8988T (cell line): ENCODE measurements at regions not wholly inside any gene's neighbourhood (a gene's known extent, or its start where the extent isn't known, plus 50 kb on each side); places are given as distances from the start of the nearest gene placed in this dataset.
"Not testable (repeated sequence)": the region's sequence is repeated elsewhere in the genome, so short reads cannot be mapped to it uniquely, and the experiment has no call there.

ENCODE experiments used
- DNase-seq: peaks from one replicate; pipeline ENCODE4 v3.0.0; 2011

DNA sequence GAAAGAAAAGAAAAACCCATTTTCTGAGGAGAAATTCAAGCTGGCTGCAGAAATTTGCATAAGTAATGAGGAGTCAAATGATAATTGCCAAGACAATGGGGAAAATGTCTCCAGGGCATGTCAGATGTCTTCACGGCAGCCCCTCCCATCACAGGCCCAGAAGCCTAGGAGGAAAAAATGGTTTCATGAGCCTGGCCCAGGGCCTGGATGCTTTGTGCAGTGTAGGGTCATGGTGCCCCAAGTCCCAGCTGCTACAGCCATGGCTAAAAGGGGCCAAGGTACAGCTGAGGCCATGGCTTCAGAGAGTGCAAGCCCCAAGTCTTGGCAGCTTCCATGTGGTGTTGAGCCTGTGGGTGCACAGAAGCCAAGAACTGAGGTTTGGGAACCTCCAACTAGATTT, 283.9 kb upstream of the PREP start:
- DNase-seq, result not testable (repeated sequence)

DNA sequence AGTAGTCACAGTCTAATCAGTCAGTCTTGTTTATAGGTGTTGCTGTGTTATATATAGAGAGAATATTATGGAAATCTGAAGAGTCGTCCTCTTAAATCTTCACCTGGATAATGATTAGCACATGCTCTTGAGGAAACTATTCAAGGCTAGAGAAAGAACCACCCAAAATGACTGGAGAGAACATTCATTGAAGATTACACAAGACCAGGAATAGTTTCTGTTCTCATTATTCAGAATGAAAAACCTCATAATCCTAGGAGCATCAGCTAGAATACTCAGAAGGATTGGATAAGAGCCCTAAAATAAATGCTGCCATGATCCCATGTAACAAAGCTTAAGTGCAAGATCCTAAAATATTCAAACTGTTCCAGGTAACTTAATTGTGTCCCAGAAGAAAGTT, 278.2 kb upstream of the PREP start:
- DNase-seq, result no peak

DNA sequence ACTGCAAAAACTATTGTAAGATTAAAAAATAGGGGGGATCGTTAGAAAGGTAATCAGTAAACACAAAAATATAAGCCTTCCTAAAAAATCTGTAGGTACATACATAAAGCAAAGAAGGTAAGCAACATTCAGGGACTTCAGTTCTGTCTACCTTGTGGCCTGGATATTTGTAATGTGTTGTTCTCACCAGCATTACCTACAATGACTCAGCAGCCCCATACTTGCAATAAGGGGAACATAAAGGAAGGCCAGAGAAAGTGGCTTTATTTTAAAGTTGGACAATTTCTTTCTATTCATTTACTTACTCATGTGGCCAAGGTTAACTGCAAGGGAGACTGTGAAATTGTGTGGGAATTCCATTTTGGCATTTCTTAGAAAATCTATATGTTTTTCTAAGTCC, 277.2 kb upstream of the PREP start:
- DNase-seq, result no peak

DNA sequence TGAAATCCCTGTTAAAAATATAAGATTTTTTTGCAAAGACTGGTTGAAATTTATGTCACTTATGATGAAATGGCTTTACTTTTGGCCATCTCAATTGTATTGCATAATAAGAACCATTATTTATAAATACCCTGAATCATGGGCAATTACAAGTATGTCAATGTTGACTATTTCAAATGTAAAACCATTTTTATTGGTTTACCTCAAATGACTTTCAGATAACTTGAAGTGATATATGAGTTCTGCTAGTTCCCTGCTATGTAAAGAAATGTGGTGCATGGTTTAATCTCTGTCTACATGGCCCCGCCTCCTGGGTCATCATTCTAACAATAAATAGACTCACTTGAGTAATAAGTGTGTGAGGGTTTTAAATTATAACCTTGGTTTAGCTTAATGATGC, 275.6 kb upstream of the PREP start:
- DNase-seq, result no peak

DNA sequence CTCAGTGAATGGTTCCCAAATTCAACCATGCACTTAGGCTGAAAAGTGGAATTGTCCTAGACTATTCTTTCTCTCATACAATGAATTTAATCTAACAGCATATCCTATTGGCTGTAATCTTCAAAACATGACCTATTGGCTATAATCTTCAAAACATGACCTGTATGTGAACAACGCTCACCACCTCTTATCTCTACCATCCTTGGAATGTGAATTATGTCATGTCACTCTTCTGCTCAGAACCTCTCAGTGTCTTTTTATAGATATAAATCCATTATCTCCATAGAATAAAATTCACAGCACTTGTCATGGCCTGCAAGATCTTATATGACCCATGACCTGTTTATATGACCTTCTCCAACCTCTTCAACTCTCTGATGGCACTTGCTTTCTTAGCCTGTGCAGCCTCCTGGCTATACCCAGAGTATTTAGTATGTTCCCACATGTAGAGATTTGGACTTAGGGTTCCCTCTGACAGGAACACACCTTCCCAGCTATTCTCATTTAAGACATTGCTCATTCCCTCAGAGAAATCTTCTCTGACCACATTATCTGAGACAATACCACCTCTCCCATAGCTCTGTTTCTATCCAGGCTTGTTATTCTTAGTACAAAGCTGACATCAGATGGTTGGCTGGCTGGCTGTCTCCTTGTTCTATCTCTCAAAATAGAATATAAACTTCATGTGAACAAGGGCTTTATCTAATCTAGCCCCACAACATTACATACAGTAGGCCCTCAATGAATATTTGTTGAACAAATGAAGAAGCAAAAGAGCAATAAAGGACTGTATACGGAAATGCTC, 275.0 kb upstream of the PREP start:
- DNase-seq, result no peak

DNA sequence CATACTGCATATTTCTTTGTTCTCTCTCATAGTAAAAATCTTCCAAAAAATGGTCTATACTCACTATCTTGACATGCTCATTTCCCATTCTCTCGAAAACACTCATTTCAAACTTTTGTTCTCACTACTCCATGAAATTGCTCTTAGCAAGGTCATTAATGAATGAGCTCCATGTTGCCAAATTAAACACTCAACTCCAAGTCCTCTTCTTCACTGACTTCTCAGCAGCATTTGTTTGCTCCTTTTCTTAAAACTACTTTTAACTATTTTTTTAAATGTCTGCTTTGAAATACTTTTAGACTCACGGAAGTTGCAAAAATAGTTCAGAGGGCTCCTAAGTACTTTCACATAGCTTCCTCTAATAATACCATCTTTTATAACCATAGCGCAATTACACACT, 274.0 kb upstream of the PREP start:
- DNase-seq, result no peak

DNA sequence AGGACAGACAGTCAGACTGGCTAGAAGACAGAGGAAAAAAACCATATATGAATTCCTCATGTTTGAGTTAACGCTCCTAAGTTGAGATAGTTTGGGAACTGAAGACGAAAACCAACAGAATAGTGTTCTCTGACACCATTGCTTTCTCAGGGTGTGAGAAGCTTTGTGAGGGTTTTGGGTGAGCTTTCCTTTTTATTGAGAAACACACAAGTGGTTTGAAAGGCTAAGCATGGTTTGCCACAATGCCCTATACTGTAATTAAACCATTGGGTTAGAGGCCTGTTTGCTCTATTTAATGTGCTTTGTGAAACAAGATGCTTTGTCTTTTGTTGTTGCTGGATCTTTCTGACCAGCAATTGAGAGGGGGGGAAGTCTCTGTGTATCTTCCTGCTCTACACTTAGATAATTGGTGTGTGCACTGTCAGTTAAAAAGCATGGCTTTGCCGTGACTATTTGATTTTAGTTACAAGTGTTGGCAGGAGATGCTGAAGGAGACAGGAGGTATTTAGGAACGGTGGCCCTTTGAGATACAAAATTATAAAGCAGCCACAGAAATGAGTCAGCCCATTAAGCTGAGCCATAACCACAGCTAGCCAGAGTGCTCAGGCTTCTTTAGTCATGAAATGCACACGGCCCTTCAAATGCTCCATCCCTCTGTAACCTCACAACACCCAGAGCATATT, 273.0 kb upstream of the PREP start:
- DNase-seq, result no peak

DNA sequence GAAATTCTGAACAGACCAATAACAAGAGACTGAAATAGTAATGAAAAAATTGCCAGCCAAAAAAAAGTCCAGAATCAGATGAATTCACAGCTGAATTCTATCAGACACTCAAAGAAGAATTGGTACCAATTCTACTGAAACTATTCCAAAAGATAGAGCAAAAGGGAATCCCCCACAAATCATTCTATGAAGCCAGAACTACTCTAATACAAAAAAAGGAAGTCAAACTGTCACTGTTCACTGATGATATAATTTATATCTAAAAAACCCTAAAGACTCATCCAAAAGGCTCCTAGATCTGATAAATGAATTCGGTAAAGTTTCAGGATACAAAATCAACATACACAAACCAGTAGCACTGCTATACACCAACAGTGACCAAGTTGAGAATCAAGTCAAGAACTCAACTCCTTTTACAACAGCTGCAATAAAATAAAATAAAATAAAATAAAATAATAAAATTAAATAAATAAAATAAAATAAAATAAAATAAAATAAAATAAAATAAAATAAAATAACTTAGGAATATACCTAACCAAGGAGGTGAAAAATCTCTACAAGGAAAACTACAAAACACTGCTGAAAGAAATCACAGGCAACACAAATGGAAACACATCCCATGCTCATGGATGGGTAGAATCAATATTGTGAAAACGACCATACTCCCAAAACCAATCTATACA, 270.1 kb upstream of the PREP start:
- not testable (repeated sequence) for DNase-seq

DNA sequence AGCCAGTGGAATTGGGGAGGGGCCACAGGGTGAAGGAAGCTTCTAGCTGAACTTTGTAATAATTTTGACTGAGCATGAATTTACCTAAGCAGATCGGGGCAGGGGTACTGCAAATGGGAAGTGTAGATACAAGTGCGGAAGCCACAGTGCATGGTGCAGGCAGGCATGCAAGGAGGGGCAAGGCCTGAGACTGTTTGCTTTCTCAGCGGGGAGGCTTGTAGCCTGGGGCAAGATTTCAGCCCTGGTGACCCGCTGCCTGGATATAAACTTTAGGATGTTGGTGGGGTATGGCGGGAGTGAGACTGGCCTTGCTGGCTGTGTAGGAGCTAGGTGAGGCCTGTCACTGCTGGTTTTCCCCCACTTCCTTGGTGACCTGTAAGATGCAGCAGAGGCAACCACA, 266.4 kb upstream of the PREP start:
- no peak for DNase-seq

DNA sequence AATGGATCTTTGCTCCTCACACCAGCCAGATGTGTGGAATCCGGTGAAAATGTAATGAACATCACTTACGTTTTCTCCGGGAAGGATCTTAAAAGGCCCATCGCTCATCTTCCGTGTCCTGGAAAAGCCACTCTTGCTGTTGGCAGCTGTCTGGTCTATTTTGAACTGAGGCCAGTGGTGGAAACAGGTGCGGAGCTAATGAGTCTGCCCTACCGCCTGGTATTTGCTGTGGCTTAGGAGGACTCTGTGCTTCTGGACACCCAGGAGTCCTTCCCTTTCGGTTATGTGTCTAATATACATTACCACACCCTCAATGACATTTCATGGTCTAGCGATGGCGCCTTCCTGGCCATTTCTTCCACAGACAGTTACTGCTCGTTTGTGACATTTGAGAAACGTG, 264.2 kb upstream of the PREP start:
- no peak for DNase-seq

DNA sequence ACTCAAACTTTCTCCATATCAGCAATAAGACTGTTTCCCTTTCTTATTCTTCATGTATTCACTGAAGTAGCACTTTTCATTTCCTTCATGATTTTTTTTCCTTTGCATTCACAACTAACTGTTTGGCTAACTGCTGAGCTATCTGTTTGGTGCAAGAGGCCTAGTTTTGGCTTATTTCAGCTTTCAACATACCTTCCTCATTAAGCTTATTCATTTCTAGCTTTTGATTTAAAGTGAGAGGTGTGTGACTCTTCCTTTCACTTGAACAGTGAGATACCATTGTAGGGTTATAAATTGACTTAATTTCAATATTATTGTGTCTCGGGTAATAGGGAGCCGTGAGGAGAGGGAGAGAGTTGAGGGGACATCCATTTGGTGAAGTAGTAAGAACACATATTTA, 262.0 kb upstream of the PREP start:
- DNase-seq, result no peak

DNA sequence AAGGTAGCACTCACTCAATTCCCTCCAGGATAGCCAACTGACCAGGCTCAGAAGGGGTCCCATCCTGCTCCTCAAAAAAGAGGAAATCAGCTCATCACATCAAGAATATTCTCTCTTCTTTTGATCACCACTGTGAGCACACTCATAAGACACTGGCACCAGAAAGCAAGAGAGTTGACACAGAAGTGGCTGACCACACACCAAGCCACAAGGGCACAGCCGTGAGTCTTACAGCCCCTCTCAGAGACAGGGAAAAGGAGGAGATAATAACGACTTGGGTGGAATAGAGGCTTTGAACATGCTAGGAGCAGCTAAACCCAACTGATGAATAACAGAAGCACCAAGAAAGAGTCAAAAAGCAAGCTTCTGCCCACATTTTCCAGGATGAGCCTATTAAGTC, 249.1 kb upstream of the PREP start:
- DNase-seq, result no peak

DNA sequence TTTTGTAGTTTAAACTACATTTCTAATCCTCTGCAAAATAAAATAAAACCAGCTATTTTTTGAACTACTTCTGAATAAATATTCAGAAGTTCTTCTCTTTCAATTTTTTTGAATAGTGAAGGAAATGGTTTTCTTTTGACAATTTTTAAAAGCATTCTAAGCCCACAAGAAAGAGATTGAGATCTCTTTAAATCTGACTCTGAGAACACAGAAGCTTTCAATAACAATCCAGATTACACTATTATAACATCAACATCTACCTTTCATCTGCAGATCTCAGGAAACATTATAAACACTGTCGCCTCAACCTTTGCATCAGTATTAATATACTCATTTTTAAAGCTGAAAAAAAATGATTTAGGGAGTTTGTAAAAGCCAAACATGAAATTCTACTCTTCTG, 247.5 kb upstream of the PREP start:
- no peak for DNase-seq

DNA sequence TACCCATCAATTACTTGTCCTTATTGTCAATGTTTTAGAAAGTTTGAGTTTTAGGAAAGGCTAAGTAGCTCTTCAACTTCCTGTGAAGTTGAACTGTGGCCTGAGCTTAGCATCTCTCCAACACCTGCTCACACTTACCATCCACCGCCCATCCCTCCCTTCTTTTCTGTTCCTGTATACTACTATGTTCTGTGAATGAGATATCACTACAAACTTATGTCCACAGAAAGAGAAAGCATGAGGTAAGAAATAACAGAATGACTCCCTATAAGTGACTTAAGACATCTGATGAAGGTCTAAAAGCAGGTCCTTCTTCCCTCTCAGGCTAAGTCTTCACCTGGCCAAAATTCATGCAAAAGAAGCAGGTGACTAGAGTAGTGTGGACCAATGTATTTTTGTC, 246.3 kb upstream of the PREP start:
- DNase-seq, result no peak

DNA sequence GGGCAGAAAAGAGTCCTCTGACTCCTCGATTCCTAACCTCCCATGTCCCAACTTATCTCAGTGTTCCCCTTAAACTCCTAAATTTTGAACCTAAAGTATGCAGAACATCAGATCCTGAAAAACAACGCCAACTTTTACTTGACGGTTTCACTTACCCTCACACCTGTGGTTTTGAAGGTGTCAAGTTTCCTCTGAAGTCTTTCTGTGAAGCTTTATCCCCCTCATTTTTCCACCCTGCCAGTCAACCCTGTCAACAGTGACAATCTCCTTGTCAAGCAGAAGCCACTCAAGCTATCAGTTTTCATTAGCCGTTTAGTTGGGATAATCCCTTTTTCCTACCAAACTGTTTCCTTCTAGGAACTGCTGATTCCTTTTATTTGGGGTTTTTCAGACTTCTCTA, 245.4 kb upstream of the PREP start:
- DNase-seq, result no peak

DNA sequence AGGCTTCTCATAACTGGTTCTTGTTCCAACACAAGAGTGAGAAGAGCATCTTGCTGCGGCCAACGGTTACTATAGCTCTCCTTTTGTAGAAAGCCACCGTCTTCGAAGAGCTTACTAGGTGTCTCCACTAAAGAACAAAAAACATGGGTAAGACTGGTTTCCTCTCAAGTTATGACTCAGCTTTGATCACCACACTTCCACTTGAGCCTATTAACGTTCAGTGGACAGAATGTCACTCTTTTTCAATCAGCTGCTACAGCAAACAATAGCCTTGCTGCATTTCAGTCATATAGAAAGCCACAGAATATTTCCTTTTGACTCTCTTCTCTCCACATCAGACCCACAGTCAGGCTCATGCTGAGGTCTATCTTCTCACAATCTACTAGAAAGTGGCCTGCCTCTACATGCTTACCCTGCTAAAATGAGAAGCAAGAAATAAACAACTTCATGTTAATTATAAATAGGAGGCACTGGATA, 243.5 kb upstream of the PREP start:
- no peak for DNase-seq

DNA sequence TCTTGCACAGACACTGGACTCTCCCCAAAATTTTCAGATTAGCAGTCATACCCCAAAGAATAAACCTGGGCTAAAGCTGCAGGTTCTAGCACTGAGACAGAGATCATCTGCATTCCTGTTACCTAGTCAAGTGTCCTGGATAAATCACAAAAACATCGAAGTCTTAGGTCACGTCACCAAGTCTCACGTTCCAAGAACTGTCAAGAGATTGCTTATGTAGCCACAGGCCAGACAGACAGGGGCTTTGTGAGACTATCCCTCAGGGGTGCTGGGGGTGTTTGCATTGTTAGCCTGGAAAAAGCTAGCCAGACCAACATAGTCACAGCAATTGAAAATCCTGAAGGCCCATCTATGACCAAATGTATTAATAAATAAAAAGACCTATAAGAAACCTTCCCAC, 243.1 kb upstream of the PREP start:
- no peak for DNase-seq

DNA sequence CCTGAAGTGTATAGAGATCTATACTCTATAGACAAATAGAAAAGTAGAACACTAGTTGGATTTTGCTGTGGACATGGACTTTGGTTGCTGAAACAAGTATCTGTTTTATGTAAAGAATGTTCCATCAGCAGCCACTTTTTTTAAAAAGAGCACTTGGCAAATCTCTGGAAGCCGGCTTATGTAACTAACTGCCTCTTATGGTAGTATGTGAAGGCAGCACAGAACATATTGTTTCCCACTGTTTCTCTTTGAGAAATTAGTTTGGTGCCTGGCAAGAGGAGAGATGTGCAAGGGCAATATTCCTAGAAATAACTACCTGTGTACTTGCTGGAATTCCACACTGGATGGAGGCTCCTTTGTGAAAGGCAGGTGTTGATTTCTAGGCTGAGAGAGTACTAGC, 242.3 kb upstream of the PREP start:
- DNase-seq, result no peak

DNA sequence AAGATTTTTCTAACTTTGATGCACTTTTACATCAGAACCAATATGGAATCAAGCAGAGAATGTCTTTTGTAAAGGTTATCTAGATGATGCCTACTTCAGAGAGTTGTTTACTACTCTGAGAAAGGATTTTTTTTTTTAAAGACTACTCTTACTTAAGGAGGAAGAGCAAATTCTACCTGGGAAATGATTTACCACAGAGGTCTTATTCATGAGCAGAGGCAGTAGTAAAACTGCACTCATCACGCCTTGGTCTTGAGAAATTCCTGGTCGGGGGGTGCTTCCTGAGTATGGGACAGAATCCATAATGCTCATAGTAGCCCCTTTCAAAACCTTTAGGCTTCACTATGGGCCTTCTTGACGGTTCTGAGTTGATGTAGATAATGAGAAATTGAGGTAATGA, 241.8 kb upstream of the PREP start:
- no peak for DNase-seq

DNA sequence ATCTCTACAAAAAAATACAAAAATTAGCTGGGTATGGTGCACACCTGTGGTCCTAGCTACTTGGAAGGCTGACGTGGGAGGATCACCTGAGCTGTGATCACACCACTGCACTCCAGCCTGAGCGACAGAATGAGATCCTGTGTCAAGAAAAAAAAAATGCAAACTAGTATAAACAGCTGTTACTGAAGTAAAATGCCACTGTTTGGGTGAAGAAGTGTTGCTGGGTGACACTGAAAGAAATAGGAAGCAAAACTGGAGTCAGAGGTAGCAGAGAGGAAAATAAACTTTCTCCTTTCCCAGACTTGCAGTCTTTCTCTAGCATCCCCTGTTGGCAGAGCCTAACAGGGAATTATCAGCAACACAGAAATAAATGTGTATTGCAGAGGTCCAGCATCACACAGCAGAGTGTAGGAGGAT, 241.2 kb upstream of the PREP start:
- DNase-seq, result no peak

DNA sequence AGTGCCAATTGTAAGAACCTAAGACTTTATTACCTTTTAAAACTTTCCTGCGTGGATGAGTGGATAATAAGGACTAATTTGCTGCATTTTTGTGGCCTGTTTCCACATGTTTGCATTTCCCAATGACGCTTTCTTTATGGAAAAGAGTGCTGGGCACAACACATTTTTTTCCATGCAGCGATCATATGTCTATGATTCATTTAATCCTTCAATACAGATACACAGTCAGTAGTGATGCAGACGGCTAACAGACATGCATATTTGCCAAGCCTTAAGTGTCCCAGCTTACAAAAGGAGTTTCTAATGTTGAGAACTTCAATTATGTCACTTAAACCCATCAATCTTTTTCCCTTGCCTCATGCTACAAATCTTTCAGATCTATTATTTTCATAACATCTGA, 239.8 kb upstream of the PREP start:
- no peak for DNase-seq

DNA sequence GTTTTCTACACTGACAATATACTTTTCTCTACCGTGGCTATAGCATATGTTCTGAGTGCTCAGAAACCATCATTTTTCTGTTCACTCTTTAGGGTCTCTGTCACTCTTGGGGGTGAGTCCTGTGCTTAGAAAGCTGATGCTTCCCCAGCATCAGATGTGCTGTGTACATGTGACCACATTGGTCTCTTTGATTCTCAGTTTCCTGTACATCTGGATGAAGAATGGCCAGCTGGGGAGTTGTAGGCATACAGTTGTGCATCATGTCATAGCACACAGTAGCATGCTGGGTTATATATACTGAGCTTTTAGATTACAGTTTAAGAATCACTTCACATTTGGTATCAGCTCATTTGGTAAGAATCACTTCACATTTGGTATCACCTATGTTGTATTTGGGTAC, 238.6 kb upstream of the PREP start:
- DNase-seq, result no peak

DNA sequence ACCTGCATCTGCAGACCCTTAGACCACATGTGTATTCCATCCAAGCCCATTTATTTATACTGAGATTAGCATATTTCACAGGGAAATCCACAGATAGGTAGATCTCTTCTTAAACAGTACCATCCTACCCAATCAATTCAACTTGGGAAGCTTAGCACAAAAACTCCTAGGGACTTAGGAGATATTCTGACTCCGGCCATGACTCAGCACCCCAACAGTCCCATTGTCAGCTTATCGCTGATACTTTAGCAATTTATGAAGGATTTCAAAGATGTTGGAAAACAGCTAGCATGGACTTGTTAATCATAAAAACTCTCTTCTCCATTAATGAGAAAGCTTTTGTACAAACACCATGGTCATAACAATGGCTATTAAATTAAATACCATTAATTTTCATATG, 236.2 kb upstream of the PREP start:
- DNase-seq, result no peak

DNA sequence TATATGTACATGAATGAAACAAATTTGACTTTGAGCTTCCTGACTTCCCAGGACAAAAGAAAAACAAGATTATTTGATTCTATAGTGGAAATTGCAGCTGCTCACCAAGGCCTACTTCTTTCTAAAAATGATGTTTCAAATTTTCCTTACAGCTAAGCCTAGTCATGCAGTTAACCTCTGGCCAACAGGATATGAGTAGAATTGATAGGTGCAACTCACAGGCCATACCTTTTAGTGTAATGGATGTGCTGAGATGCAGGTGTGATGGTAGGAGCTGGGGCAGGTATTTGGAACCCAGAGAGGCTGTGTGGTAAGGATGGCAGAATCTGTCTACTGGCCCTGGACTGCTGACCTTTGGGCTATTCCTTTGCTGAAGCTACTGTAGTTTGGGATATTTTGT, 230.9 kb upstream of the PREP start:
- no peak for DNase-seq
